Muscle of back (tissue), 3 donors: ENCODE measurements at regions not wholly inside any gene's neighbourhood (a gene's known extent, or its start where the extent isn't known, plus 50 kb on each side); places are given as distances from the start of the nearest gene placed in this dataset.
A peak's percentile ranks its signal among the peaks of the same experiment; 100 is the strongest.
"Not testable (repeated sequence)": the region's sequence is repeated elsewhere in the genome, so short reads cannot be mapped to it uniquely, and the experiment has no call there.

Experiments used
- DNase-seq, 3 donors: peaks; one replicate each; pipeline versions ENCODE4 v3.0.0 to v3.0.0-alpha.2; 2013

- no peak for DNase-seq
These were observed 404.4 kb upstream of the PBX1 start for GRCh38 chr1:164154622-164155021.

- DNase-seq: no peak
These were observed 403.6 kb upstream of the PBX1 start for GRCh38 chr1:164155347-164155746.

- no peak for DNase-seq
These were observed 395.6 kb upstream of the PBX1 start for GRCh38 chr1:164163289-164163849.

- DNase-seq: no peak
These were observed 393.5 kb upstream of the PBX1 start for GRCh38 chr1:164165466-164165865.

- DNase-seq: not testable (repeated sequence)
These were observed 392.5 kb upstream of the PBX1 start for GRCh38 chr1:164166454-164166853.

- DNase-seq: no peak
These were observed 381.9 kb upstream of the PBX1 start for GRCh38 chr1:164177118-164177517.

- DNase-seq: no peak
These were observed 378.2 kb upstream of the PBX1 start for GRCh38 chr1:164180824-164181223.

- DNase-seq: no peak
These were observed 374.9 kb upstream of the PBX1 start for GRCh38 chr1:164183854-164184635.

GRCh38 chr1:164186881-164187280 lies 372.1 kb upstream of the PBX1 start:
- no peak for DNase-seq

GRCh38 chr1:164188497-164188896 lies 370.5 kb upstream of the PBX1 start:
- peak in 1 of 3 donors; percentile 3 for DNase-seq

GRCh38 chr1:164191191-164191590 lies 367.8 kb upstream of the PBX1 start:
- DNase-seq: no peak

GRCh38 chr1:164210211-164210739 lies 348.7 kb upstream of the PBX1 start:
- no peak for DNase-seq

- no peak for DNase-seq
These were observed 335.6 kb upstream of the PBX1 start for GRCh38 chr1:164223378-164223777.

GRCh38 chr1:164225011-164225410 lies 334.0 kb upstream of the PBX1 start:
- no peak for DNase-seq

GRCh38 chr1:164226977-164227376 lies 332.0 kb upstream of the PBX1 start:
- no peak for DNase-seq

GRCh38 chr1:164228928-164229327 lies 330.1 kb upstream of the PBX1 start:
- DNase-seq: no peak

- DNase-seq: no peak
These were observed 325.8 kb upstream of the PBX1 start for GRCh38 chr1:164233149-164233548.

GRCh38 chr1:164240081-164240480 lies 318.9 kb upstream of the PBX1 start:
- DNase-seq: no peak

GRCh38 chr1:164250365-164250764 lies 308.6 kb upstream of the PBX1 start:
- no peak for DNase-seq

- DNase-seq: no peak
These were observed 302.5 kb upstream of the PBX1 start for GRCh38 chr1:164256456-164256855.

- DNase-seq: no peak
These were observed 297.2 kb upstream of the PBX1 start for GRCh38 chr1:164261691-164262240.

- DNase-seq: no peak
These were observed 295.4 kb upstream of the PBX1 start for GRCh38 chr1:164263540-164263939.

GRCh38 chr1:164265232-164265631 lies 293.8 kb upstream of the PBX1 start:
- peak in 1 of 3 donors; percentile 2 for DNase-seq
